GM20431 (cell line): ENCODE measurements at regions not wholly inside any gene's neighbourhood (a gene's known extent, or its start where the extent isn't known, plus 50 kb on each side); places are given as distances from the start of the nearest gene placed in this dataset.

Experiments used
- in situ Hi-C: fragments of 300-500 bp; cut with MseI, MboI; formaldehyde crosslinking; loops from one replicate; pipeline ENCODE4 v1.15.0; 2020; ENCODE audit warnings: low sequenced_read_pairs; ENCODE audit not compliant: unreplicated experiment

GRCh38 chr2:16124881-16125613 lies 184.7 kb downstream of the MYCN start:
- in situ Hi-C loops: no loop called here

- in situ Hi-C loops: no loop called here
Measured at GRCh38 chr2:16123856-16124780, 183.8 kb downstream of the MYCN start.

- in situ Hi-C loops: no loop called here
Measured at GRCh38 chr2:16123421-16123820, 183.1 kb downstream of the MYCN start.

- in situ Hi-C loops: no loop called here
Measured at GRCh38 chr2:16122556-16122955, 182.2 kb downstream of the MYCN start.

GRCh38 chr2:16121986-16122390 lies 181.6 kb downstream of the MYCN start:
- in situ Hi-C loops: no loop called here

GRCh38 chr2:16121231-16121985 lies 181.1 kb downstream of the MYCN start:
- in situ Hi-C loops: no loop called here

- in situ Hi-C loops: no loop called here
Measured at GRCh38 chr2:16120591-16121180, 180.3 kb downstream of the MYCN start.

- in situ Hi-C loops: no loop called here
Measured at GRCh38 chr2:16119741-16120140, 179.4 kb downstream of the MYCN start.

GRCh38 chr2:16118611-16119590 lies 178.6 kb downstream of the MYCN start:
- in situ Hi-C loops: no loop called here

GRCh38 chr2:16117791-16118610 lies 177.7 kb downstream of the MYCN start:
- in situ Hi-C loops: no loop called here

- in situ Hi-C loops: no loop called here
Measured at GRCh38 chr2:16117021-16117700, 176.8 kb downstream of the MYCN start.

- in situ Hi-C loops: no loop called here
Measured at GRCh38 chr2:16115881-16116830, 175.8 kb downstream of the MYCN start.

- in situ Hi-C loops: no loop called here
Measured at GRCh38 chr2:16115291-16115690, 174.9 kb downstream of the MYCN start.

- in situ Hi-C loops: no loop called here
Measured at GRCh38 chr2:16114836-16115235, 174.5 kb downstream of the MYCN start.

GRCh38 chr2:16114070-16114469 lies 173.7 kb downstream of the MYCN start:
- in situ Hi-C loops: no loop called here

- in situ Hi-C loops: no loop called here
Measured at GRCh38 chr2:16113568-16113967, 173.2 kb downstream of the MYCN start.
